HepG2 (cell line): ENCODE measurements at regions not wholly inside any gene's neighbourhood (a gene's known extent, or its start where the extent isn't known, plus 50 kb on each side); places are given as distances from the start of the nearest gene placed in this dataset.

Source experiments
- FOXA3 ChIP-seq: IDR thresholded peaks from 2 replicates; pipeline ENCODE4 v1.6.1; 2016; ENCODE audit warnings: missing genetic modification reagents, missing compliant biosample characterization
- GATAD2A ChIP-seq: IDR thresholded peaks from 2 replicates; pipeline ENCODE4 v1.6.1; 2016
- HNF4A ChIP-seq: sonication (generic); formaldehyde crosslinking; IDR thresholded peaks from 2 replicates; pipeline ENCODE4 v1.4.0; 2020; ENCODE audit warnings: missing genetic modification reagents
- HOXA3 ChIP-seq: sonication (generic); formaldehyde crosslinking; IDR thresholded peaks from 2 replicates; pipeline ENCODE4 v1.5.0; 2020; ENCODE audit warnings: missing genetic modification reagents
- MAF1 ChIP-seq: sonication (generic); formaldehyde crosslinking; IDR thresholded peaks from 2 replicates; pipeline ENCODE4 v1.5.0; 2020; ENCODE audit warnings: missing genetic modification reagents, borderline replicate concordance
- NCOR1 ChIP-seq: fragments of 200-600 bp; sonication (generic); IDR thresholded peaks from 2 replicates; pipeline ENCODE4 v1.7.0; 2017; ENCODE audit warnings: antibody characterized with exemption, low read length, borderline replicate concordance
- NFYB ChIP-seq: sonication (generic); formaldehyde crosslinking; IDR thresholded peaks from 2 replicates; pipeline ENCODE4 v1.4.0; 2020; ENCODE audit warnings: missing genetic modification reagents
- NR2F6 ChIP-seq, 2 experiments: IDR thresholded peaks; 2 replicates each; pipeline ENCODE4 v1.6.1; 2016; ENCODE audit warnings: antibody characterized with exemption in 1 of 2, mild to moderate bottlenecking in 1 of 2
- PAWR ChIP-seq: sonication (generic); formaldehyde crosslinking; IDR thresholded peaks from 2 replicates; pipeline ENCODE4 v1.4.0; 2020; ENCODE audit warnings: missing genetic modification reagents, mild to moderate bottlenecking, borderline replicate concordance
- RARA ChIP-seq: IDR thresholded peaks from 2 replicates; pipeline ENCODE4 v1.6.1; 2016; ENCODE audit warnings: missing genetic modification reagents, missing compliant biosample characterization
- RBM22 ChIP-seq: fragments of 200-400 bp; formaldehyde crosslinking; optimal IDR thresholded peaks from 2 replicates; pipeline ENCODE3; 2017; ENCODE audit warnings: mild to moderate bottlenecking, low read length, moderate library complexity
- SRSF1 ChIP-seq: fragments of 200-400 bp; formaldehyde crosslinking; optimal IDR thresholded peaks from 2 replicates; pipeline ENCODE3; 2017; ENCODE audit warnings: mild to moderate bottlenecking, low read depth, low read length, moderate library complexity
- ZMYM3 ChIP-seq: sonication (generic); formaldehyde crosslinking; IDR thresholded peaks from 2 replicates; pipeline ENCODE4 v1.5.1; 2020; ENCODE audit warnings: mild to moderate bottlenecking, missing genetic modification reagents
- ZMYM4 ChIP-seq: sonication (generic); formaldehyde crosslinking; IDR thresholded peaks from 2 replicates; pipeline ENCODE4 v1.8.1; 2023; ENCODE audit warnings: mild to moderate bottlenecking, missing genetic modification reagents
- ZNF264 ChIP-seq: sonication (generic); formaldehyde crosslinking; IDR thresholded peaks from 2 replicates; pipeline ENCODE4 v1.4.0; 2020; ENCODE audit warnings: missing genetic modification reagents
- ZNF441 ChIP-seq: sonication (generic); formaldehyde crosslinking; IDR thresholded peaks from 2 replicates; pipeline ENCODE4 v1.7.0; 2021; ENCODE audit warnings: missing genetic modification reagents, borderline replicate concordance
- ZNF598 ChIP-seq: sonication (generic); formaldehyde crosslinking; IDR thresholded peaks from 2 replicates; pipeline ENCODE4 v1.5.1; 2020; ENCODE audit warnings: mild to moderate bottlenecking, missing genetic modification reagents, borderline replicate concordance
- ZNF644 ChIP-seq: IDR thresholded peaks from 2 replicates; pipeline ENCODE4 v1.6.1; 2016; ENCODE audit warnings: low read depth
- TF ChIP-seq, protein P1 (sequence below): sonication (generic); formaldehyde crosslinking; IDR thresholded peaks from 2 replicates; pipeline ENCODE4 v1.4.0; 2020; ENCODE audit warnings: missing genetic modification reagents
- TF ChIP-seq, protein P2 (sequence below): sonication (generic); formaldehyde crosslinking; IDR thresholded peaks from 2 replicates; pipeline ENCODE4 v1.8.0; 2022; ENCODE audit warnings: mild to moderate bottlenecking, missing genetic modification reagents, moderate library complexity
- TF ChIP-seq, protein P3 (sequence below): sonication (generic); formaldehyde crosslinking; IDR thresholded peaks from 2 replicates; pipeline ENCODE4 v1.4.0; 2020; ENCODE audit warnings: missing genetic modification reagents
- TF ChIP-seq, protein P4 (sequence below): sonication (generic); formaldehyde crosslinking; IDR thresholded peaks from 2 replicates; pipeline ENCODE4 v1.5.0; 2020; ENCODE audit warnings: mild to moderate bottlenecking, missing genetic modification reagents
- TF ChIP-seq, protein P5 (sequence below): sonication (generic); formaldehyde crosslinking; IDR thresholded peaks from 2 replicates; pipeline ENCODE4 v1.4.0; 2020; ENCODE audit warnings: missing genetic modification reagents

DNA sequence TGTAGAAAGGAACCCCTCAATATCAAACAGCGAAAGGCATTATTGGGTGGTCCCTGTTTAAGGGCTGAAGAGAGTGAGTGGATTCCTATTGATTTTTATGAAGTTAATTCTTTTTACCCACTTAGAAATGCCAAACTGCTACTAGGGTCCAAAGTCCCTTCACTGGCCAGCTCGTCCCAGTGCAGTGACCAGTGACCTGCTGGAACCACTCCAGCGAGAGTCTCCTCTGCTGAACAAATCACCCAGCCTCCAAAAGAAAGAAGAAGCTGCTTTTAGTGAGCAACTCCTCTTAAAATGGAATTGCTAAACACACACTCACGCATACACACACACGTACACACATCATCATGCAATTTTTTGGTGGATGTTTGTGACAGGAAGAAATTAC is 198.2 kb upstream of the PLEKHG7 start (continued):
- TF ChIP-seq, protein P1, sequence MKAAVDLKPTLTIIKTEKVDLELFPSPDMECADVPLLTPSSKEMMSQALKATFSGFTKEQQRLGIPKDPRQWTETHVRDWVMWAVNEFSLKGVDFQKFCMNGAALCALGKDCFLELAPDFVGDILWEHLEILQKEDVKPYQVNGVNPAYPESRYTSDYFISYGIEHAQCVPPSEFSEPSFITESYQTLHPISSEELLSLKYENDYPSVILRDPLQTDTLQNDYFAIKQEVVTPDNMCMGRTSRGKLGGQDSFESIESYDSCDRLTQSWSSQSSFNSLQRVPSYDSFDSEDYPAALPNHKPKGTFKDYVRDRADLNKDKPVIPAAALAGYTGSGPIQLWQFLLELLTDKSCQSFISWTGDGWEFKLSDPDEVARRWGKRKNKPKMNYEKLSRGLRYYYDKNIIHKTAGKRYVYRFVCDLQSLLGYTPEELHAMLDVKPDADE (CRISPR knock-in tag): no peak
- TF ChIP-seq ZNF264 (CRISPR knock-in tag) (0 out of 2 replicates have a peak, but pooled peaks have one; percentile 41), RBM22 (no peak), GATAD2A (CRISPR knock-in tag) (peak; percentile 66; the same call in 1 of the 2 replicates), SRSF1 (no peak), ZMYM4 (CRISPR knock-in tag) (0 out of 2 replicates have a peak, but pooled peaks have one; percentile 5), HNF4A (CRISPR knock-in tag) (peak; percentile 90), PAWR (CRISPR knock-in tag) (no peak), FOXA3 (CRISPR knock-in tag) (peak; percentile 10; the same call in 1 of the 2 replicates), ZMYM3 (CRISPR knock-in tag) (0 out of 2 replicates have a peak, but pooled peaks have one; percentile 9), MAF1 (no peak), RARA (CRISPR knock-in tag) (no peak), ZNF598 (CRISPR knock-in tag) (no peak), ZNF441 (CRISPR knock-in tag) (no peak), HOXA3 (CRISPR knock-in tag) (0 out of 2 replicates have a peak, but pooled peaks have one; percentile 32), ZNF644 (CRISPR knock-in tag) (peak; percentile 77), NFYB (CRISPR knock-in tag) (no peak), NR2F6 (IDR thresholded peaks at IDR 0.05) (no peak), NR2F6 (CRISPR knock-in tag; IDR thresholded peaks at IDR 0.05) (peak; percentile 38; the same call in 1 of the 2 replicates), NCOR1 (peak; percentile 51; the same call in 1 of the 2 replicates)
- TF ChIP-seq, protein P2, sequence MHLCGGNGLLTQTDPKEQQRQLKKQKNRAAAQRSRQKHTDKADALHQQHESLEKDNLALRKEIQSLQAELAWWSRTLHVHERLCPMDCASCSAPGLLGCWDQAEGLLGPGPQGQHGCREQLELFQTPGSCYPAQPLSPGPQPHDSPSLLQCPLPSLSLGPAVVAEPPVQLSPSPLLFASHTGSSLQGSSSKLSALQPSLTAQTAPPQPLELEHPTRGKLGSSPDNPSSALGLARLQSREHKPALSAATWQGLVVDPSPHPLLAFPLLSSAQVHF (CRISPR knock-in tag): no peak
- TF ChIP-seq, protein P3, sequence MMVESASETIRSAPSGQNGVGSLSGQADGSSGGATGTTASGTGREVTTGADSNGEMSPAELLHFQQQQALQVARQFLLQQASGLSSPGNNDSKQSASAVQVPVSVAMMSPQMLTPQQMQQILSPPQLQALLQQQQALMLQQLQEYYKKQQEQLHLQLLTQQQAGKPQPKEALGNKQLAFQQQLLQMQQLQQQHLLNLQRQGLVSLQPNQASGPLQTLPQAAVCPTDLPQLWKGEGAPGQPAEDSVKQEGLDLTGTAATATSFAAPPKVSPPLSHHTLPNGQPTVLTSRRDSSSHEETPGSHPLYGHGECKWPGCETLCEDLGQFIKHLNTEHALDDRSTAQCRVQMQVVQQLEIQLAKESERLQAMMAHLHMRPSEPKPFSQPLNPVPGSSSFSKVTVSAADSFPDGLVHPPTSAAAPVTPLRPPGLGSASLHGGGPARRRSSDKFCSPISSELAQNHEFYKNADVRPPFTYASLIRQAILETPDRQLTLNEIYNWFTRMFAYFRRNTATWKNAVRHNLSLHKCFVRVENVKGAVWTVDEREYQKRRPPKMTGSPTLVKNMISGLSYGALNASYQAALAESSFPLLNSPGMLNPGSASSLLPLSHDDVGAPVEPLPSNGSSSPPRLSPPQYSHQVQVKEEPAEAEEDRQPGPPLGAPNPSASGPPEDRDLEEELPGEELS (CRISPR knock-in tag): peak; percentile 11; the same call in 1 of the 2 replicates
- TF ChIP-seq, protein P4, sequence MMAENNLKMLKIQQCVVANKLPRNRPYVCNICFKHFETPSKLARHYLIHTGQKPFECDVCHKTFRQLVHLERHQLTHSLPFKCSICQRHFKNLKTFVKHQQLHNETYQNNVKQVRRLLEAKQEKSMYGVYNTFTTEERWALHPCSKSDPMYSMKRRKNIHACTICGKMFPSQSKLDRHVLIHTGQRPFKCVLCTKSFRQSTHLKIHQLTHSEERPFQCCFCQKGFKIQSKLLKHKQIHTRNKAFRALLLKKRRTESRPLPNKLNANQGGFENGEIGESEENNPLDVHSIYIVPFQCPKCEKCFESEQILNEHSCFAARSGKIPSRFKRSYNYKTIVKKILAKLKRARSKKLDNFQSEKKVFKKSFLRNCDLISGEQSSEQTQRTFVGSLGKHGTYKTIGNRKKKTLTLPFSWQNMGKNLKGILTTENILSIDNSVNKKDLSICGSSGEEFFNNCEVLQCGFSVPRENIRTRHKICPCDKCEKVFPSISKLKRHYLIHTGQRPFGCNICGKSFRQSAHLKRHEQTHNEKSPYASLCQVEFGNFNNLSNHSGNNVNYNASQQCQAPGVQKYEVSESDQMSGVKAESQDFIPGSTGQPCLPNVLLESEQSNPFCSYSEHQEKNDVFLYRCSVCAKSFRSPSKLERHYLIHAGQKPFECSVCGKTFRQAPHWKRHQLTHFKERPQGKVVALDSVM (CRISPR knock-in tag): no peak; the same call in 1 of the 2 replicates
- TF ChIP-seq, protein P5, sequence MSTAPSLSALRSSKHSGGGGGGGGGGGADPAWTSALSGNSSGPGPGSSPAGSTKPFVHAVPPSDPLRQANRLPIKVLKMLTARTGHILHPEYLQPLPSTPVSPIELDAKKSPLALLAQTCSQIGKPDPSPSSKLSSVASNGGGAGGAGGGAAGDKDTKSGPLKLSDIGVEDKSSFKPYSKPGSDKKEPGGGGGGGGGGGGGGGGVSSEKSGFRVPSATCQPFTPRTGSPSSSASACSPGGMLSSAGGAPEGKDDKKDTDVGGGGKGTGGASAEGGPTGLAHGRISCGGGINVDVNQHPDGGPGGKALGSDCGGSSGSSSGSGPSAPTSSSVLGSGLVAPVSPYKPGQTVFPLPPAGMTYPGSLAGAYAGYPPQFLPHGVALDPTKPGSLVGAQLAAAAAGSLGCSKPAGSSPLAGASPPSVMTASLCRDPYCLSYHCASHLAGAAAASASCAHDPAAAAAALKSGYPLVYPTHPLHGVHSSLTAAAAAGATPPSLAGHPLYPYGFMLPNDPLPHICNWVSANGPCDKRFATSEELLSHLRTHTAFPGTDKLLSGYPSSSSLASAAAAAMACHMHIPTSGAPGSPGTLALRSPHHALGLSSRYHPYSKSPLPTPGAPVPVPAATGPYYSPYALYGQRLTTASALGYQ (CRISPR knock-in tag): no peak
